HCEC 1CT (cell line): ENCODE measurements at regions not wholly inside any gene's neighbourhood (a gene's known extent, or its start where the extent isn't known, plus 50 kb on each side); places are given as distances from the start of the nearest gene placed in this dataset.
A peak's percentile ranks its signal among the peaks of the same experiment; 100 is the strongest.

Experiments
- DNase-seq: peaks from one replicate; pipeline ENCODE4 v3.0.0-alpha.2; 2017

- DNase-seq: no peak
Observed at GRCh38 chr2:195606179-195606578, 50.8 kb upstream of the SLC39A10 start.

DNA sequence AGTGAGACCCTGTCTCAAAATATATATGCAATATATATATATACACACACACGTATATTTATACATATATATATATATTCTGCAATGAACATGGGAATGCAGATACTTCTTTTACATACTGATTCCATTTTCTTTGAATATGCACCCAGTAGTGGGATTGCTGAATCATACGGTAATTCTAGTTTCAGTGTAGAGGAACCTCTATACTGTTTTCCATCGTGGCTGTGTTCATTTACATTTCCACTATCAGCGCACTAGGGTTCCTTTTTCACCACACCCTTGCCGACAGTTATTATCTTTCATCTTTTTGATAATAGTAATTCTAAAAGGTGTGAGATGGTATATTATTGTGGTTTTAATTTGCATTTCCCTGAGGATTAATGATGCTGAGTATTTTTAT lies 52.3 kb upstream of the SLC39A10 start:
- no peak for DNase-seq

- no peak for DNase-seq
Observed at GRCh38 chr2:195603998-195604397, 53.0 kb upstream of the SLC39A10 start.

DNA sequence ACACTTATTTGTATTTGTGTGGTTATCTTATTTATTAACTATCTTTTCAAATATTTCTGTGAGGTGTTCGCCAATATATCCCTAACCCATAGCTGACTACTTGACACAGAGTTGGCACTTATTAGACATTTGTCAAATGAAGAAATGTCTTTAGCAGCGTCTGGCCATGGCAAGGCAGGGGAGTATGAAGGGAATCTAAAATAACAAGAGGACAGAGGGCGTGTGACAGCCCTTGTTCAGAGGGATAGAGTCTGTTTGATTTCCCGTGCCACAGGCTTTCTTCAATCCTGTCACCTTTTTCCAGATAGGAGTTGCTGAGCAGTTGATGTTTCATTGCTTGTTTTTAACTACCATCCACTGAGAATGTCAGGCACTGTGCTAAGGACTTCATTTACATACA lies 53.6 kb upstream of the SLC39A10 start:
- no peak for DNase-seq

DNA sequence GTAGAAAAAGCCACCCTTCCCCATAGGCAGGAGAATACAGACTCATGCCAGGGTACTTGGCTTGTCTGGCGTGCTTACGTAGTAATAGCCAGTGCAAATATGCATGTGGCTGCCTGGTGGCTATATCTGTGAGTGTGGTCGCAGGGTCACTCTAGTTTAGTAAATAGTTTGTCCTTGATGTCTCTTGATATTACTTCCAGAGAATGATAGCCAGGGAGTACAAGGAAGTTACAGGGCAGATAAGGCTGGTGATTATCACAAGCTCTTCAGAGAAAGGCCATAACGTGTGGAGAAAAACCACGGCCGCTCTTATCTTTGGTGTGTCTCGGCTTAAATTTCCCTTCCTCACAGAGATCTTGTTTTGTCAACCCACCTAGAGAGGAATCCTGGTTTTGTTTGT lies 54.3 kb upstream of the SLC39A10 start:
- no peak for DNase-seq

DNA sequence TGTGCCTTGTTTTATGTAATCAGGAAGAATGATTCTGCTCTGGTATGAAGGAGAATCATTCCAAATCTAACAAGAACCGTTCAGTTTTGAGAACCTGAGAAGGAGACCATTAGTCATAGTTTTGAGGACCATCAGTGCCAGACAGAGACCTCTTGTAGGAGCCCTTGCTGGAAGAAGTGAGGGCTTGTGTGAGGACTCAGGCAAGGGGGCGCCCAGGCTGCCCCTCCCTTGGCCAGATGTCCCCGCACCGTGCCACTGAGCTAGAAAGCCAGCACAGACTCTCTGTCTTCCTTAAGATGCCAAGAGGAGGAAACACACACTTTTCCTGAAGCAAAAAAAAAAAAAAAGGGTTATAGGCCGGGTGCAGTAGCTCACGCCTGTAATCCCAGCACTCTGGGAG lies 55.7 kb upstream of the SLC39A10 start:
- DNase-seq: no peak

GRCh38 chr2:195600778-195601177 lies 56.2 kb upstream of the SLC39A10 start:
- DNase-seq: no peak

DNA sequence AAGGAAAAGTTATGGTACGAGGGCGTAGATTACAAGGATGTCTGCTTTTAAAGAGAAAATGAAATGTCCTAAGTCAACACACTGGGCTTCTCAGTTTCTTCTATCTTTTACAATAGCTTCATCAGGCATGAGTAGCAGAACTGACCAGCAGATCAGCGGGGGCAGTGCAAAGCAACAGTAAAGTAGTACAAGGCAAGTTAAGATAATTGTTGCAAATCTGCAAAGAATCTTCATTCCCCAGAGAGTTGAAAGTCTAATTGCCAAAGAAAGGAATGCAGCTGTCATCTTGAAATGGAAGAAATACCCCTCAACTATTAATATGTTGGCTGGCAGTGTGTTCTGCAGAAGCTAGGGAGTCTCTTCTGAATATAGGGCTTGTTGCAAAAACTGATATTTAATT lies 60.2 kb upstream of the SLC39A10 start:
- DNase-seq: no peak

DNA sequence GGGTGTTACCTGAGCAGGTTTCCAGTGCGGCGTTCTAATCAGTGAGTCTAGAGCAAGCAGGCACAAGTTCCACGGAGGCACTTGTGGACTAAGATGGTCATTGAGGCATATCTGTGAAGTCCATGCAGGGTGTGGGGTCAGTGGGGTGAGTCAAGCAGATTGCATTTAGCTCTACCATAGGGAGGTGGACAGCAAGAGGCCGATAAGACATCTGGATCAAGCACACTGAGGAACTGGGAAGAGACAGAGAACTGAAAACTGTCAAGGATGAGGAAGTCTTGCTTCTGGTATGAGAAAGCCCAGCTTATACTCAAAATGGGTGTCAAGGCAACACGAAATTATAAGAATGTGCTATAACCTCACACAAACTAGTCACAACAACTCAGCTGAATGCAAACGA lies 61.2 kb upstream of the SLC39A10 start:
- DNase-seq: no peak

GRCh38 chr2:195594919-195595694 lies 61.9 kb upstream of the SLC39A10 start:
- DNase-seq: no peak

- DNase-seq: no peak
Observed at GRCh38 chr2:195594248-195594647, 62.8 kb upstream of the SLC39A10 start.

DNA sequence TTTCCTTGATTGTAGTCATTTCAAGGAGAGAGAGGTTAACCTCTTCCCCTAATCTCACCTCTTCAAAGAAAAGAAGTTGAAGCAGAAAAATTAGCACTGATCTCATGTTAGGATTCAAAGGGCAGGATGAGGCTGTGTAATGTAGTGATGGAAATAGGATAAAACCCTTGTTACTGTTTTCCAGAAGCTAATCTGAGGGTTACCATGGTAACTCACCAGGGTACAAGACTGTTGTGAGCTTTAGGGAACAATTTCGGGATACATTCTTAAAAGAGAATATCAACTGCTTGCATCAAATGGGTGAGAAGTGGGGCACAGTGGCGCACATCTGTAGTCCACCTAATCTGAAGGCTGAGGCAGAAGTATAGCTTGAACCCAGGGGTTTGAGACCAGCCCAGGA lies 64.9 kb upstream of the SLC39A10 start:
- DNase-seq: no peak

GRCh38 chr2:195590861-195591205 lies 66.2 kb upstream of the SLC39A10 start:
- DNase-seq: no peak

DNA sequence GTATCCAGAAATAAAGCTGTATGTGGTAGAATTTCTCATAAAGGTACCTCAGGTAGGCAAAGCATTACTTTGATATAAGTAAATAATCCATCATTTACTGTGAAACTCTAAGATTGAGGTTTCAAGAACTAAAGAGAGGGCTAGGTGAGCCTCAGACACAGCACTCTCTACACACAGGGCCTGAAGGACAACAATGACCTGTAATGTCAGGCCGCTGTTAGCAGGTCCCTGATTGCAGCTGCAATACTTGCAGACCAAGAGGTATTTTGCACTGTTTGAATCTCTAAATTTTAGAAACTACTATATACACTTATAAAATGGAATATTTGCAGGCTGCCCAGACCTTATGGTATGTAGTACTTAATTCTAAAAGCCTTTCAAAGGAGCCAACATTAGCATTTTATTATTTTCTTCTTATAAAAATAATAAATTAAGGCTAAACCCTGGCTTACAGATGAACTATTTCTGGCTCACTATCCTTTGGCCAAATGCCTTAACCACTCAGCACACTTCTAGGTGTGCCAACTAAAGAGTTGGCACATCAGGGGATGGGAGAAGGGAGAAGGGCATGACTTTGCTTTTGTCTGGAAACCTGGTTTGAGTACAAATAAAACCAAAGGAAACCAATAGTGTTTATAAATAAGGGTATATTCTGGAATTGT lies 66.7 kb upstream of the SLC39A10 start:
- no peak for DNase-seq

GRCh38 chr2:195587966-195588365 lies 69.1 kb upstream of the SLC39A10 start:
- no peak for DNase-seq

GRCh38 chr2:195586062-195586714 lies 70.8 kb upstream of the SLC39A10 start:
- DNase-seq: no peak

- DNase-seq: no peak
Observed at GRCh38 chr2:195582188-195582587, 74.8 kb upstream of the SLC39A10 start.

GRCh38 chr2:195579776-195580555 lies 77.1 kb upstream of the SLC39A10 start:
- DNase-seq: no peak

DNA sequence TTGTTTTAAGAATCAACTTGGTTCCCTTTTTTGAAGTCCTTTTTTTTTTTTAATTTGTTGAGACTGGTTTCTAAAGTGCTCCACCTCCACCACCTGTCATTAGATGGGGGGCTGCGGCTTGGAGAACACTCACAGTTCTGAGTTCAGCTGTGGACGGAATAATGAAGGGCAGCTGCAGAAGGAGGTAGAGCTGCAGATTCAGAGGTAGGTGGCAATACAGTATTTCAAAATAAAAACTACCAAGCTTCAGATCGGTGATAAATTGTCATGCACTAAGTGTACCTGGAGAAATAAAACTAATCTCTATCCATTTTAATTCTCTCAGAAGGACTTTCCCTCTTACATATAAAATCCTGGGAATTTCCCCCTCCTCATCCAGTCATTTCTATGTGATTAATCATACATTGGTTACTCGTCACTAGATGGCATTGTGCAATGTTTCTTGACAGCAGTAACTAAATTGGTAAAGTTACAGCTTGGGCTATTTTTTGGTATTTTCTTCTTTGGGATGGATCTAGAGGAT lies 81.1 kb upstream of the SLC39A10 start:
- DNase-seq: peak; percentile 88

- no peak for DNase-seq
Observed at GRCh38 chr2:195575016-195575415, 82.0 kb upstream of the SLC39A10 start.

DNA sequence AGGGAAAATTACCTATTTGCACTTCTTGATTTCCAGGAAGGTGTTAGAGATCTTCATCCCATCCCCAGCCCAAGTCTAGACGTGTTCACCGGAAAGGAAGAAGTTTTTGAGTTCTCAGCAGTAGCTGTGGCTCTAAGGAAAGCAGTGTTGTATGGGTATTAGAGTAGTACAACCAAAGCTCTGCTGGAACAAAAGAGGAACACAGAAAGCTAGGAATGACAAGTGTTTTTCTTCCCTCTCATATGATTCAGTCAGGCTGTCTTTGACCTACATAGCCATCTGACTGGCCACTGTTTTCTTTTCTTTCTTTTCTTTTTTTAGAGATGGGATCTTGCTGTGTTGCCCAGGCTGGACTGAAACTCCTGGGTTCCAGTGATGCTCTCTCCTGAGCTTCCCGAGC lies 82.7 kb upstream of the SLC39A10 start:
- DNase-seq: no peak

GRCh38 chr2:195572895-195573683 lies 83.9 kb upstream of the SLC39A10 start:
- DNase-seq: peak; percentile 15
